Gastroesophageal sphincter (tissue), 3 donors: ENCODE measurements at regions not wholly inside any gene's neighbourhood (a gene's known extent, or its start where the extent isn't known, plus 50 kb on each side); places are given as distances from the start of the nearest gene placed in this dataset.

Source experiments
- EP300 ChIP-seq: sonication (generic); formaldehyde crosslinking; IDR thresholded peaks from one replicate; pipeline ENCODE4 v1.6.1; 2017; ENCODE audit warnings: antibody characterized with exemption, mild to moderate bottlenecking
- POLR2AphosphoS5 ChIP-seq: sonication (generic); formaldehyde crosslinking; IDR thresholded peaks from one replicate; pipeline ENCODE4 v1.6.1; 2017; ENCODE audit warnings: antibody characterized with exemption
- TF ChIP-seq, protein P1 (sequence below), 4 experiments: fragments of 200-600 bp in 2 of 4; fragments of 450-650 bp in 2 of 4; sonication (generic) in 1 of 4; IDR thresholded peaks; one replicate each; pipeline ENCODE4 v1.5.1; 2017 to 2019; ENCODE audit warnings: antibody characterized with exemption in 4 of 4, mild to moderate bottlenecking in 2 of 4, moderate library complexity in 2 of 4

DNA sequence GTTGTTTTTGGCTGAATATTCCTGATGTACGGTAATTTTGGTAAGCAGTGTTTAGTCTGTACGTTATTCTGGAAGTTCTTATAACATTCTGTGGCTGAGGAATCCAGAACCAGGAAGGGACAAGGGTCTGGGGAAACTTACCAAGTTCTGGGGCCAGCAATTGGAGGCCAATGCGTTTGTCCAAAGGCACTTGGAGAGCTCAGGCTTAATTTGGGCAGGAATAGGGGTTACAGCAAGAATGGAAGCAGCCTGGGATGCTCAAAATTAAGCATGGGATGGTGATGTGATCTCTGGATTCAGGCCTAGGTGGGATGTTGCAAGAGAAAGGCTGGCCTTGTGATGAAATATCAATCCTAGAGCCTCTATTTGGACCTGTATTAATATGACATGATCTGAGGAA lies 235.2 kb upstream of the NOX3 start:
- TF ChIP-seq, protein P1, sequence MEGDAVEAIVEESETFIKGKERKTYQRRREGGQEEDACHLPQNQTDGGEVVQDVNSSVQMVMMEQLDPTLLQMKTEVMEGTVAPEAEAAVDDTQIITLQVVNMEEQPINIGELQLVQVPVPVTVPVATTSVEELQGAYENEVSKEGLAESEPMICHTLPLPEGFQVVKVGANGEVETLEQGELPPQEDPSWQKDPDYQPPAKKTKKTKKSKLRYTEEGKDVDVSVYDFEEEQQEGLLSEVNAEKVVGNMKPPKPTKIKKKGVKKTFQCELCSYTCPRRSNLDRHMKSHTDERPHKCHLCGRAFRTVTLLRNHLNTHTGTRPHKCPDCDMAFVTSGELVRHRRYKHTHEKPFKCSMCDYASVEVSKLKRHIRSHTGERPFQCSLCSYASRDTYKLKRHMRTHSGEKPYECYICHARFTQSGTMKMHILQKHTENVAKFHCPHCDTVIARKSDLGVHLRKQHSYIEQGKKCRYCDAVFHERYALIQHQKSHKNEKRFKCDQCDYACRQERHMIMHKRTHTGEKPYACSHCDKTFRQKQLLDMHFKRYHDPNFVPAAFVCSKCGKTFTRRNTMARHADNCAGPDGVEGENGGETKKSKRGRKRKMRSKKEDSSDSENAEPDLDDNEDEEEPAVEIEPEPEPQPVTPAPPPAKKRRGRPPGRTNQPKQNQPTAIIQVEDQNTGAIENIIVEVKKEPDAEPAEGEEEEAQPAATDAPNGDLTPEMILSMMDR (IDR thresholded peaks at IDR 0.05), result no peak
- TF ChIP-seq POLR2AphosphoS5 (no peak), EP300 (no peak)
